ENCODE measurements at regions not wholly inside any gene's neighbourhood (a gene's known extent, or its start where the extent isn't known, plus 50 kb on each side); places are given as distances from the start of the nearest gene placed in this dataset.

DNA sequence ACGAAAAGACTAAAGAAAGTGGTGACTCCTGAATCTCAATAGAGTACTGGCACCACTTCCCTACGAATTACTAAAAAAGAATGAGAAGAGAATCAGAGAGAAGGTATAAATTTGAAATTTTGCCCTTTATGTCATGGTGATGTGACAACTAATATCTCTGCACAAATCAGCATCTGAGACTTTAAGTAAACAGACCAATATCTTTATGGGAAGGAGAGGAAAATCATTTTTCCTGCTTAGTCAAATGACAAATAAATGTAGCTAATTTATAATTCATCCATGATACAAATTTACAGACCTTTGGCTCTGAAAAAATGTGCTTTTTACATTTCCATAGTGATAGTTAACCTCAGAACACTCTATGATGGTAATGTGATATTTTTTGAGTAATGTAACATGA, 424.8 kb upstream of the EPHA5 start:
- TF ChIP-seq, protein P1, sequence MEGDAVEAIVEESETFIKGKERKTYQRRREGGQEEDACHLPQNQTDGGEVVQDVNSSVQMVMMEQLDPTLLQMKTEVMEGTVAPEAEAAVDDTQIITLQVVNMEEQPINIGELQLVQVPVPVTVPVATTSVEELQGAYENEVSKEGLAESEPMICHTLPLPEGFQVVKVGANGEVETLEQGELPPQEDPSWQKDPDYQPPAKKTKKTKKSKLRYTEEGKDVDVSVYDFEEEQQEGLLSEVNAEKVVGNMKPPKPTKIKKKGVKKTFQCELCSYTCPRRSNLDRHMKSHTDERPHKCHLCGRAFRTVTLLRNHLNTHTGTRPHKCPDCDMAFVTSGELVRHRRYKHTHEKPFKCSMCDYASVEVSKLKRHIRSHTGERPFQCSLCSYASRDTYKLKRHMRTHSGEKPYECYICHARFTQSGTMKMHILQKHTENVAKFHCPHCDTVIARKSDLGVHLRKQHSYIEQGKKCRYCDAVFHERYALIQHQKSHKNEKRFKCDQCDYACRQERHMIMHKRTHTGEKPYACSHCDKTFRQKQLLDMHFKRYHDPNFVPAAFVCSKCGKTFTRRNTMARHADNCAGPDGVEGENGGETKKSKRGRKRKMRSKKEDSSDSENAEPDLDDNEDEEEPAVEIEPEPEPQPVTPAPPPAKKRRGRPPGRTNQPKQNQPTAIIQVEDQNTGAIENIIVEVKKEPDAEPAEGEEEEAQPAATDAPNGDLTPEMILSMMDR (IDR thresholded peaks at IDR 0.05) = no peak
- TF ChIP-seq POLR2A (IDR thresholded peaks at IDR 0.05) = no peak
